Tibial nerve (tissue), 4 donors: ENCODE measurements at regions not wholly inside any gene's neighbourhood (a gene's known extent, or its start where the extent isn't known, plus 50 kb on each side); places are given as distances from the start of the nearest gene placed in this dataset.

Source experiments
- CTCF ChIP-seq, 5 experiments: fragments of 200-600 bp in 3 of 5; fragments of 450-650 bp in 2 of 5; sonication (generic) in 3 of 5; IDR thresholded peaks; one replicate each; pipeline ENCODE4 v1.5.1; 2016 to 2019; ENCODE audit warnings: antibody characterized with exemption in 5 of 5, mild to moderate bottlenecking in 3 of 5, moderate library complexity in 2 of 5
- EP300 ChIP-seq, 2 donors: sonication (generic); formaldehyde crosslinking; IDR thresholded peaks; one replicate each; pipeline ENCODE4 v1.6.1; 2017; ENCODE audit warnings: antibody characterized with exemption in 2 of 2, mild to moderate bottlenecking in 1 of 2
- POLR2A ChIP-seq, 2 donors: fragments of 450-650 bp; IDR thresholded peaks; one replicate each; pipeline ENCODE4 v1.6.1; 2017; ENCODE audit warnings: antibody characterized with exemption in 2 of 2, mild to moderate bottlenecking in 2 of 2, moderate library complexity in 2 of 2

GRCh38 chr5:107092695-107093094, 578.0 kb downstream of the EFNA5 start:
- no peak for TF ChIP-seq CTCF (IDR thresholded peaks at IDR 0.05)
- no peak for TF ChIP-seq POLR2A (IDR thresholded peaks at IDR 0.05)
- TF ChIP-seq EP300 (IDR thresholded peaks at IDR 0.05) = no peak
